Activated T-cell treated with anti-CD3 and anti-CD28 coated beads for 24 hours (primary cell): ENCODE measurements at regions not wholly inside any gene's neighbourhood (a gene's known extent, or its start where the extent isn't known, plus 50 kb on each side); places are given as distances from the start of the nearest gene placed in this dataset.

Experiments used
- DNase-seq: peaks from one replicate; pipeline ENCODE4 v3.0.0-alpha.2; 2020; ENCODE audit warnings: low read depth

DNA sequence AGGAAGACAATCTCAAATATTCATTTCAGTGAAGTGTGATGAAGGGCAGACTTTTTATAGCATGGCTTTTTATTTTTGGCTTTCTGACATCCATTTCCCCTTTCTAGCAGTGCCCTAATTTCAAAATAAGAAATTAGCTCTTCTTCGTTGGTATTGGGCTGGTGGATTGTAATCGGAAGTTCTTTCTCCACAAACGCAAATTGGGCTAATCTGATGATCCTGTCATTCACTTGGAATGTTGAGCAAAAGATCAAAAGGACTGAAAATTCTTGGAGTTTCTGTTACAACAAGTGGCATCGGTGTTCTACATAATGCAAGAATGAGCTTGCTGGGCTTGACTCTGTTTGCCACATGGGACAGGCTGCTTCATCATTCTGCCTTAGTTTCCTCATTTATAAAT lies 1182.8 kb downstream of the FLRT2 start:
- DNase-seq = no peak

DNA sequence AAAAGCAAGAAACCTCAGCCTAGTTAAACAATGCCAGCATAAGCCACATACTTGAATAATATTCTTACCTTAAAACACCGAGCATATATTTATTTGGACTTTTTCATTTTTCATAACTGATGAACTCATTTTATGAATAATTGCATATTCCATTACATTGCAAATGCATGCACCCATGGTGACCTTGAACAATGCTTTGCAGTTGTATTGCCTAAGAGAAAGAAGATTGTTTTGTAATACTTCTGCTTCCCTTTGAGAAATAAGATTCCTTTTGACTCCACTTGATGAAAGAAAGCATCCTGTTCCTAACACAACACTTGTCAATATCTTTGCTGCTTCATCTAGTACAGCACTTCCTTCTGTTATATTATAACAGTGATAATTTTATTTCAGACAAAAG lies 1182.2 kb downstream of the FLRT2 start:
- no peak for DNase-seq

- DNase-seq = no peak
These were observed 1178.9 kb downstream of the FLRT2 start for GRCh38 chr14:86708846-86709339.

GRCh38 chr14:86707071-86707470 lies 1177.1 kb downstream of the FLRT2 start:
- DNase-seq = no peak

GRCh38 chr14:86683561-86683960 lies 1153.6 kb downstream of the FLRT2 start:
- no peak for DNase-seq

DNA sequence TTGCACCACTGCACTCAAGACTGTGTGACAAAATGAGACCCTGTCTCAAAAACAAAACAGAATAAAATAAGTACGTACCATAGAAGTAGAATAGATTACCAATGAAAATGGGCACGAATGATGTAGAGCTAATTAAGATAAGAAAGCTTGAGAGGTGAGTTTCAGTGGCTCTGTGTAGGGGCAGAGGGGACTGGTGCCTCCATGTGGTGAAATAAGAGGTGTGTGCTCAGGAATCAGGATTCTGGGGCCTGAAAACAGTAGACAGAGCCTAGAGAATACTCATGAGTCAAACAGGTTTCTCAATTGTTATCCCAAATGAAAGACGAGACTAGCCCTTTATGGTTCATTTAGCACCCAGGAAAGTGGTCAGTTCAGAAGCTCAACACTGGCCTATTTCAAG lies 1145.1 kb downstream of the FLRT2 start:
- no peak for DNase-seq

DNA sequence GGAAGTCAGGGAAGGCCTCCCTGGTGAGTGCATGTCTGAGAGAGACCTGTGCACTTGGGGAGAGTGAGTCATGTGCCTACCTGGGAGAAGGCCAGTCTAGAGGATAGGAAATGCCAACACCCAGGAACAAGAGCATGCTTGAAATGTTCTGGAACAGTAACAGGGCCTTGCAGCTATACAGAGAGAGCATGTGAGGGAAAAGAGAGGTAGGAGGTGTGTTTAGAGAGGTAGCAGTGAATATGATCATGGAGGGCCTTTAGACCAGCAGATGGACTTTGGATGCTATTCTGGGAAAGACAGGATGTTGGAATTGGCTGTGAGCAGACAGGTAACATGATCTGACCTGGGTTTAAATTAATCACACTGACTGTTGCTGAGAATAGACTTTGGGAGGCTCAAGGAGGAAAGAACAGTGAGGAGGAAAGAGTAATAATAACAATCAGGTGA lies 1143.6 kb downstream of the FLRT2 start:
- DNase-seq = no peak

DNA sequence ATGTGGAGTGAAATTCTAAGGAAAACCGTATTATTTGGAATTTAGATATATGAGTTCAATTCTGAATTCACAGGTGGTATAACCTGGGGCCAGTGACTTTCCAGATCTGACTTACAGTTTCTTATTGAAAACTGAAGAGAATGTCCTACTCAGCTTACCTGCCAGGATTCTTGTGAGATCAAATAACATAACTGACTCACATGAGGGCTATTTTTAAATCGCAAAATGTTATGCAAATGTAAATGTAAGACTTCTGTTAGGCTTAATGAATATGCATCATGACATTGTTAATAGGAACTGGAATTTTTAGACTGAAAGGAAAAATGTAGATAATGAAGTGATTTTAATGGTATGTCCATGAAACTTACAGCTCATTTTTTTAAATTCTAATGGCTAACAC lies 1142.1 kb downstream of the FLRT2 start:
- no peak for DNase-seq

GRCh38 chr14:86665975-86666374 lies 1136.0 kb downstream of the FLRT2 start:
- no peak for DNase-seq

GRCh38 chr14:86662334-86662733 lies 1132.4 kb downstream of the FLRT2 start:
- no peak for DNase-seq

DNA sequence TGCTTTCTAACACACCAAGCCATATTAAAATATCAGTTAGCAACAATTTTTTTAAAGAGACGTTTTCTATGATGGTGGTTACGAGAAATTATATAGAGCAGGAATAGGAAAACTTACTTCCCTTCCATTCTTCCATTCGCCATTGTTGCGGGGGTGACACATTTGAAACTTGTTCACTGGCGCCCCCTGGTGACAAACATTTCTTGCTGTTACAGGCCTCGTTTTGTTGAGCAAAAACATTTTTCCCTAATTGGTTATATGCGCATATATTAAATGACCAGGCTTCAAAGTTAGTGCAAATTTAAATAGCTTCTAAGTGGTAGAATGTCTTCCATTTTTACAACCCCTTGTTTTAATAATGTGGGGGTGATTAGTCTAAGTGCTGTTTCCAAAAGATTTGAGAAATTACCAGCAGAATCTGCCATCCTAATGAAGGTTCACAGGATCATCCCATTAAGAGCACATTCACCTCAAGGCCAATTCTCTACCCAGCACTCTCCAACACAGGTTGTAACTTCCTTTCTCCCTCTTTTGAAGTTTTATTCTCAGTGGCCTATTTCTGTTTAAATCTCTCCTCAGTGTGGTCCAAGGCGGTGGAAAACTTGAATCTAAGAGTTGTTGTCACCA lies 1124.7 kb downstream of the FLRT2 start:
- DNase-seq = no peak

GRCh38 chr14:86652526-86652925 lies 1122.6 kb downstream of the FLRT2 start:
- DNase-seq = no peak

DNA sequence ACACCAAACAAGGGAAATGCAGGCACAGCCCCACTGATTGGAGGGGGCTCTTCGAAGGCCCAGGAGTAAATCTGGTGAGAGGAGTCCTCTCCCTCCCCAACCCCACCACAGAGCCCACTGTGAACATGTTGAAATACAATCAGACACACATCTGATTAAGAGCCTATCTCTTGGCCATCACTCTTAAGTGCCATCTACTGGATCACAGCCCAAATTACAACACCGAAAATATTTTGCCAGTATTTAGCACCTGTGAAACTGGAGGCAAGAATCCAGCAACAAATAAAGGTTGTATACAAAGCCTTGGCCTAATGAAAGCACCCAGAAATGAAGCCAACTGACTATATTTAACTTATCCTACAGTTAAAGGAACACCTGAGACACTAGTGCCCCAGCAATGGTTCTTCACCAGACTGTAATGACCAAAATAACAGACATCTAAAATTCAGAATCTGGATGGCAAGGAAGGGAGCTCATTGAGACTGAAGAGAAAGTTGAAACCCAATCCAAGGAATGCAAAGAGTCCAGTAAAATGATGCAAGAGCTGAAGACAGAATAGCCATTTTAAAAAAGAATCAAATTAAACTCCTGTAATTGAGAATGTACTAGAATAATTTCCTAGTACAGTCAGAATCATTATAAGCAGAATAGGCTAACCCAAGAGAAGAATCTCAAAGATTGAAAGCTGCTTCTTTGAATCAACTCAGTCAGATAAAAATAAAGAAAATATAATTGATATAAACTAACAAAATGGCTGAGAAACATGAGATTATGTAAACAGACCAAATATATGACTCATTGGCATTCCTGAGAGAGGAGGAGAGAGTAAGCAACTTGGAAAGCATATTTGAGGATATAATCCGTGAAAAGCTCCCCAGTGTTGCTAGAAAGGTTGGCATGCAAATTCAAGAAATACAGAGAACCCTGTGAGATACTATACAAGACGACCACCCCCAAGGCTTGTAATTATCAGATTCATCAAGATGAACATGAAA lies 1117.0 kb downstream of the FLRT2 start:
- DNase-seq = no peak

- no peak for DNase-seq
These were observed 1116.2 kb downstream of the FLRT2 start for GRCh38 chr14:86646125-86646524.

DNA sequence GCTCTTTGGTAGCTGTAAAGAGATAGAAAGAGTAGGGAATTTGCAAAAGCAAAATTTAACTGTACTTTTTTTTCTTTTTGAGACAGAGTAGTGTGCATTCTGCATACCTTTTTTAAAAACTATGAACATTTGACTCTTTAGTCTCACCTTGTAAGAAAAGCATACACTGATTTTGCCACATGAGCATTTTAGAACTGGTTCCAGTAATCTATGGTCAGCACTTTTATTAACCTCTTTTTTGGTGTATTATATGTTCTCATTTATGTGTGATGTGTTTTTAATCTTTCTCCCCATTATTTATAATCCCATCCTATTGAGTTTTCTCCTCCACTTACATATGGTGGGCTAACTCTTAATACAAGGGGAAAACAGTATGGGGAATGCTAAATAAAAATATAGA lies 1111.4 kb downstream of the FLRT2 start:
- no peak for DNase-seq

GRCh38 chr14:86640288-86640687 lies 1110.3 kb downstream of the FLRT2 start:
- no peak for DNase-seq

- DNase-seq = no peak
These were observed 1109.7 kb downstream of the FLRT2 start for GRCh38 chr14:86639666-86640065.

DNA sequence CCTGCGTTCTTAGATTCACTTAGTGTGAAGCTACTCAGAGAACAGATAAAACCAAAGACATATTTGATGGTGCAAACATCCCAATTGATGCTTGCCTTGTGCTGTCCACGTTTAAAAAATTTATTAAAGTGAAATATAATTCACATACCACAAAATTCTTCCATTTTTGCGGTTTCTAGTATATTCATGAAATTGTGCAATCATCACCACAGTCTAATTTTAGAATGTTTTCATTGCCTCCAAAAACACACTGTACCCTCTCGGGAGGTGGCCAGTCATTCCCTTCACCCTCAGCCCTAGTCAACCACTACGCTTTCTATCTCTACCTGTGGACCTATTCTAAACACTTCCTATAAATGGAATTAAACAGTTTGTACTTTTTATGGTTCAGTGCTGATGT lies 1109.2 kb downstream of the FLRT2 start:
- DNase-seq = no peak

DNA sequence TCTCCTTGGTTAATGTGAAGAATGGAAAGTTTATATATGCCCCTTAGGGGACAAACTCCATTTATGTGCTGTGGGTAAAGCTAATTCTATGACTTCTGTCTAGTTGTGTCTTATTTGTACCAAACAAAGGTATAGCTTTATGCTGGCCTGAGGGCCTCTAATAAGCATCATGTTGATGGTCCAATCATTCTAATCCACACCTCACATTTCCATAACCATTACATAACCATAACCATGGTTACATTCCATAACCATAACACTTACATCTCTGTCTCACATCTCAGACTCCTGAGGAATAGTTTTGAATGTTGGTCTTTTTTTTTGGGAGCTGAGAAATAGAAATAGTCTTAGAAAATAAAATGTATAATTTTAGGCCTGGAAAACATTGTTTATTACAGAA lies 1097.1 kb downstream of the FLRT2 start:
- DNase-seq = no peak

GRCh38 chr14:86626530-86626929 lies 1096.6 kb downstream of the FLRT2 start:
- no peak for DNase-seq

DNA sequence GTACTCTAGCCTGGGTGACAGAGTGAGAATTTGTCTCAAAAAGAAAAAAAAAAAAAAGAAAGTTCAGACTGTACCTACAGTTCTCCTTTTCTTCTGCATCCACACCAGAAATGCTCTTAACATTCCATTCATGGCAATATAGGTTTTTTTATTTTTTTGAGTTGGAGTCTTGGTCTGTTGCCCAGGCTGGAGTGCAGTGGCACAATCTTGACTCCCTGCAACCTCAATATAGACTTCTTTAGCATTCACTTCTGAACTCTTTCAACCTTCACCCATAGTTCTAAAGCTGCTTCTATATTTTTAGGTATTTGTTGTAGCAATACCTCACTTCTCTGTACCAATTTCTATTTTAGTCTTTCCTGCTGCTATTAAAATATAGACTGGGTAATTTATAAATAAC lies 1095.7 kb downstream of the FLRT2 start:
- no peak for DNase-seq

DNA sequence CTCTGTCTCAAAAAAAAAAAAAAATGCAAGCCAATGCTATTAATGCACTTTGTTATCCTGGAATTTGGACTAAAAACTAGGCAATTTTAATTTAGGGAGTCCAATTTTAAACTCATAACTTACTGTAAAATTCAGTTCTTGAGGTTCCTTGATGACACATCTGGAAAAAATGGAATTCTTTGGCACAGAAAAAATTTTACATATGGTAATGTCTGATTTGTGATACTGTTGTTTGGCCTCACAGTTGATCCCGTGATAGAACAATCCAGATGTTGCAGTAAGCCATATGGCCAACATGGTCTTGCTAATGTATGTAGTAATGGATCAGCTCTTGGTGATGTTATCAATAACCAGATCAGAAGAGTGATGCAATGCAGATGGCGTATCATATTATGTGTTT lies 1089.8 kb downstream of the FLRT2 start:
- no peak for DNase-seq

GRCh38 chr14:86613786-86614185 lies 1083.8 kb downstream of the FLRT2 start:
- DNase-seq = no peak
